Ishikawa (cell line): ENCODE measurements at regions not wholly inside any gene's neighbourhood (a gene's known extent, or its start where the extent isn't known, plus 50 kb on each side); places are given as distances from the start of the nearest gene placed in this dataset.

Source experiments
- CEBPB ChIP-seq: IDR thresholded peaks from 2 replicates; pipeline ENCODE4 v1.6.1; 2012
- CREB1 ChIP-seq: IDR thresholded peaks from 2 replicates; pipeline ENCODE4 v1.6.1; 2012; ENCODE audit warnings: low read depth
- EGR1 ChIP-seq: IDR thresholded peaks from 2 replicates; pipeline ENCODE4 v1.6.1; 2012
- EP300 ChIP-seq: IDR thresholded peaks from 2 replicates; pipeline ENCODE4 v1.6.1; 2012; ENCODE audit warnings: borderline replicate concordance
- FOXM1 ChIP-seq: IDR thresholded peaks from 2 replicates; pipeline ENCODE4 v1.6.1; 2012; ENCODE audit warnings: low read depth, borderline replicate concordance
- MAX ChIP-seq: IDR thresholded peaks from 2 replicates; pipeline ENCODE4 v1.6.1; 2012
- NFIC ChIP-seq: IDR thresholded peaks from 2 replicates; pipeline ENCODE4 v1.6.1; 2012
- RAD21 ChIP-seq: IDR thresholded peaks from 2 replicates; pipeline ENCODE4 v1.6.1; 2012; ENCODE audit warnings: low read depth
- REST ChIP-seq: IDR thresholded peaks from 2 replicates; pipeline ENCODE4 v1.6.1; 2012; ENCODE audit warnings: low read depth, mild to moderate bottlenecking
- TAF1 ChIP-seq: IDR thresholded peaks from 2 replicates; pipeline ENCODE4 v1.6.1; 2012; ENCODE audit warnings: low read depth, mild to moderate bottlenecking
- TCF12 ChIP-seq: IDR thresholded peaks from 2 replicates; pipeline ENCODE4 v1.6.1; 2012; ENCODE audit warnings: low read depth
- TEAD4 ChIP-seq: IDR thresholded peaks from 2 replicates; pipeline ENCODE4 v1.6.1; 2012
- USF1 ChIP-seq: IDR thresholded peaks from 2 replicates; pipeline ENCODE4 v1.6.1; 2012
- YY1 ChIP-seq: IDR thresholded peaks from 2 replicates; pipeline ENCODE4 v1.6.1; 2012; ENCODE audit warnings: low read depth
- ZBTB7A ChIP-seq: IDR thresholded peaks from 2 replicates; pipeline ENCODE4 v1.6.1; 2012; ENCODE audit warnings: low read depth

- no peak for TF ChIP-seq TAF1
- TF ChIP-seq TCF12: no peak
- TF ChIP-seq REST: no peak
Observed at GRCh38 chr21:38177919-38178652, 78.7 kb upstream of the KCNJ15 start.

GRCh38 chr21:38178653-38179470, 77.9 kb upstream of the KCNJ15 start:
- TF ChIP-seq TCF12: no peak
- no peak for TF ChIP-seq ZBTB7A
- no peak for TF ChIP-seq EGR1
- no peak for TF ChIP-seq CEBPB
- TF ChIP-seq CREB1: no peak
- TF ChIP-seq YY1: no peak
- TF ChIP-seq REST: no peak
- TF ChIP-seq TEAD4: no peak
- TF ChIP-seq MAX: no peak
- TF ChIP-seq EP300: no peak
- TF ChIP-seq FOXM1: no peak
- TF ChIP-seq RAD21: no peak
- TF ChIP-seq USF1: no peak

GRCh38 chr21:38179511-38179910, 77.3 kb upstream of the KCNJ15 start:
- TF ChIP-seq TAF1: no peak
- TF ChIP-seq FOXM1: no peak
- no peak for TF ChIP-seq EP300
- no peak for TF ChIP-seq CREB1
- TF ChIP-seq NFIC: no peak
- TF ChIP-seq YY1: no peak
- no peak for TF ChIP-seq ZBTB7A
- no peak for TF ChIP-seq REST

GRCh38 chr21:38181096-38181495, 75.7 kb upstream of the KCNJ15 start:
- TF ChIP-seq CEBPB (no peak), NFIC (no peak), EP300 (no peak), MAX (no peak), CREB1 (no peak), TEAD4 (no peak), EGR1 (no peak), TAF1 (no peak), FOXM1 (no peak), USF1 (no peak), YY1 (no peak), ZBTB7A (no peak), REST (no peak)
